GM19043 (cell line): ENCODE measurements at regions not wholly inside any gene's neighbourhood (a gene's known extent, or its start where the extent isn't known, plus 50 kb on each side); places are given as distances from the start of the nearest gene placed in this dataset.

ENCODE experiments used
- ATAC-seq: cut with Tn5 transposase; IDR thresholded peaks from one replicate; pipeline ENCODE4 v1.9.1; 2021; ENCODE audit warnings: low read depth; ENCODE audit not compliant: unreplicated experiment

DNA sequence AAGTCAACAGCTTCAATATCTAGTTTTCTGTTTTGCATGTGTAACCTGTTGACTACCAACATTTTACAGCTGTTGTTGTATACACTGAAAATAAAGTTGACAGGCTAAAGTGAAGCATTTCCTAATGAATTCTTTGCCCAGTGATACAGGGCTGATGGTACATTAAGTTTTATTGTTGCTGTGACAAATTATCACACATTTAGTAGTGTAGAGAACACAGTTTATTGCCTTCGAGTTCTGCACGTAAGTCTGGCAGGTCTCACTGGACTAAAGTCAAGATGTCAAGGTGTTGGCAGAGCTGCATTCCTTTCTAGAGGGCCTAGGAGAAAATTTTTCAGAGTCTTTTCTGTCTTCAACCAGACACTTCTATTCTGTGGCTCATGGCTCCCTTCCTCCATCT lies 184.2 kb downstream of the SLITRK6 start:
- no peak for ATAC-seq

- no peak for ATAC-seq
Observed at GRCh38 chr13:85610024-85610423, 189.2 kb downstream of the SLITRK6 start.

GRCh38 chr13:85608255-85608829 lies 190.9 kb downstream of the SLITRK6 start:
- no peak for ATAC-seq

GRCh38 chr13:85603735-85604134 lies 195.5 kb downstream of the SLITRK6 start:
- ATAC-seq: no peak

DNA sequence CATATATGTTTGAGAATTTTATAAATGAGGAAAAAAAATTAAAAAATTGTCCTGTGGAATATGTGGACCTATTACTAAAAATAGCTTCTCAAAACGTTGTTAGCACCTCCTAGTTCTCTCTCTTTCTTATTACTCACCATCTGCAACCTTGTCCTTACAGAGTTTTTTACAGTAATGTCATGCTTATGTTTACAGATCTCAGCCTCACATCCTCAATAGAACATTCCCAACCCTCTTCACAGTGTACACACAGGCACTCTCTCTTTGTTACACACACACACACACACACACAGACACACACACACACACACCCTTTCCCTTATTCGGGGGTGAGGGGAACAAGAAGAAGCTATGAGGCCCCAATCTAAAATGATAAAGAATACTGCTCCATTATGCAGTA lies 197.7 kb downstream of the SLITRK6 start:
- no peak for ATAC-seq

- no peak for ATAC-seq
Observed at GRCh38 chr13:85597790-85598500, 201.3 kb downstream of the SLITRK6 start.

- ATAC-seq: no peak
Observed at GRCh38 chr13:85592211-85592610, 207.0 kb downstream of the SLITRK6 start.

DNA sequence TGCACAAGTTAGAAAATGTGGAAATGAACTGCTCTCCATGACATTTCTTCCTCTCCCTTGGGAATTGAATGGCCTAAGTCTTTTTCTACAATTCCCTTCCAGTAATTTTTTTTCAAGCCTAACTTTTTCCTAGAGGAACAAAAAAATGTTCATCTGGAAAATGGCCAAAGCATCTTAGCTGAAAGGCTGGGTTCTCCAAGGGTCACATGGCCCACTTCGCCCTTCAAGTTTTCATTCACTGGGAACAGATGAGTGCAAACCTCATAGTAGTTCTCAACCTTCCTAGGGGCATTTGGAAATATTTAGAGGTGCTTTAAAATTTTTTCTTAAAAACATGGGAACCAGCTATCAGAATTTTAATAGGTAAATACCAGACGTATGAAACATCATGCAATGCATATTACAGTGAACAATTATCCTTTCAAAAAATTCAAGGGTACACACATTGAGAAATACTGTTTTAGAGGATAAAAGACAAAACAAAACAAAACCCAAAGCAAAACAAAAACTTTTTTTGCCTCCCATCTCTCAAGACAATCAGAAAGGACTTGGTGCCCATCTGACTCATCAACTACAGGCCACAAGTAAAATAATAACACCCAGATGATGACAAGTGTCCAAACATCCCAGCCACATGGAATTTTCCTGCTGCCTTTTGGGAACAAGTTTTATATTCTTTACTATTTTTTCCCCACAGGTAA lies 208.8 kb downstream of the SLITRK6 start:
- ATAC-seq: no peak

DNA sequence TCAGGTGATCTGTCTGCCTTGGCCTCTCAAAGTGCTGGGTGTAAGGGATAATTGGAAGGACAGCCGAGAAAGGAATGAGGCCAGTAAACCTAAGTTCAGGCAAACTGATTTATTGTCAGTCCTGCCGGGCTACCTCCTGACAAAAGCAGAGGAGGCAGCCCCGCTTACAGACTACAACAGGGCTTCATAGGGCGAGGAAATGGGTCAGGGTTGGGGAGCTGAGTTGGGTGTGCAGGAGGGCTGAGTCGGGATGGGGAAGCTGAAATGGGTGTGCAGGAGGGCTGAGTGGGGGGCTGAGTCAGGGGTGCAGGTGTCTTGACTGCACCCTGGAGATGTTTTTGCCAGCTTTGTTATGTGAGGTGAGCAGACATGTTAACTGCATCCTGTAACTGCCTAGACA lies 210.2 kb downstream of the SLITRK6 start:
- no peak for ATAC-seq

DNA sequence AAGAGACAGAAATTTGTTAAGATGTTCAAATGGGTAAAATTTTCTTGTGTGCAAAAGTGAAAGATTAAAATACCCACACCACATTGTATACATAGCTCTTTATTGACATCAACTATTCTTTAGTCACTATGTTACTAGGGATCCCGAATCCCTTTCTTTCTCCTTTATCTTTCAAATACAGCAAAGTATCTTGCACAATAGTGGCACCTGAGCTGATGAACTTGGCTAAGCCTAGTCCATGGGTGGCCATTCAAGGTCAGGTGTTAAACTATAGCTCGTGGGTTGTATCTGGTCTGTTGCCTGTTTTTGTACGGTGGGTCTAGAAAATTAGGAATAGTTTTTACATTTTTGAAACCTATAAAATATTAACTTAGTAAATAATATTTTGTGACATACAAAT lies 210.9 kb downstream of the SLITRK6 start:
- no peak for ATAC-seq

GRCh38 chr13:85586856-85587255 lies 212.4 kb downstream of the SLITRK6 start:
- no peak for ATAC-seq

- ATAC-seq: no peak
Observed at GRCh38 chr13:85586422-85586831, 212.8 kb downstream of the SLITRK6 start.

DNA sequence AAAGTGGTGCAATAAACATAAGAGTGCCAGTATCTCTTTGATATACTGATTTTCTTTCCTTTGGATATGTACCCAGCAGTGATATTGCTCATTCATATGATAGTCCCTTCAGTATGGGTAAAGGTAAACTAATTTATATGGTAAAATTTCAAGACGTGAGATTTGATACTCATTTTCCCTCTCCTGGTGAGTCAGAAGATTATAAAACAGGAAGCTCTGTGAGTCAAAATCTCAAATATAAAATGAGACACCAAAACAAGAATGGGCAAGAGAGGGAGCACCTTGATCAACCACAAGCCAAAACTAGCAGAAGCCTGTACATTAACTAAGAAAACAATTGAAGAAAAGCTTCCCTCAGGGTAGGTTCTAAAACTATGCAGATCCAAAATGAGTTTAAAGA lies 216.3 kb downstream of the SLITRK6 start:
- ATAC-seq: no peak

DNA sequence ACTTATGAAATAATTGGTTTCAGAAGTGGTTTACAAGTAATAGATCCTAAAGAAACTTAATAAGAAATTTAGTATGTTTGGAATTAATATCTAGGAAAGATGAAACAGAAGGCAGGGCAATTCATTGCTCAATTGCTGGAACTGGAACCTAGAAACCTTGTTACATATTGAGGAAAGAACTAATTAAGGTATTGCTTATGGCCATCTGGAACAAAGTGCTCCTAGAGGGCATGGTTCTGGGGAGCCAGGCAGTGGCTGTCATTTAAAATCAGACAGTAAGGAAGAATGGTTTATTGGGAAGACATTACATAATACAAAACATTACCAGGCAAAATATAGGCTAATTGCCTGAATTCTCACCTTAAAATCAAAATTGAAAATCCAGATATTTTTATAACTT lies 224.1 kb downstream of the SLITRK6 start:
- no peak for ATAC-seq

DNA sequence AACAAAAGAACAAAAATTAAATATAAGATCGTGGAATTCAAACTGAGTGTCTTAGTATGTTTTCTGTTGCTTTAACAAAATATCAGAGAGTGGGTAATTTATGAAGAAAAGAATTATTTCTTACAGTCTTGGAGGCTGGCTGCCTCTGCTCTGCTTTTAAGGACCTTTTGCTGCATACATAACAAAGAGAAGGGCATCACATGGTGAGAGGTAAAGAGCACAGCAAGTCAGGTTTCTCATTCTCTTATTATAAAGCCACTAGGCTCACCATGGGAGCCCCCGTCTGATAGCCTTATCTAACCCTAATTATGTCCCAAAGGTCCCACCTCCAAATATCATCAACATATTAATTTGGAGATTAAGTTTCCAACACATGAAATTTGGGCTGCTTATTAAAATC lies 231.3 kb downstream of the SLITRK6 start:
- no peak for ATAC-seq

- ATAC-seq: no peak
Observed at GRCh38 chr13:85565652-85566051, 233.6 kb downstream of the SLITRK6 start.

DNA sequence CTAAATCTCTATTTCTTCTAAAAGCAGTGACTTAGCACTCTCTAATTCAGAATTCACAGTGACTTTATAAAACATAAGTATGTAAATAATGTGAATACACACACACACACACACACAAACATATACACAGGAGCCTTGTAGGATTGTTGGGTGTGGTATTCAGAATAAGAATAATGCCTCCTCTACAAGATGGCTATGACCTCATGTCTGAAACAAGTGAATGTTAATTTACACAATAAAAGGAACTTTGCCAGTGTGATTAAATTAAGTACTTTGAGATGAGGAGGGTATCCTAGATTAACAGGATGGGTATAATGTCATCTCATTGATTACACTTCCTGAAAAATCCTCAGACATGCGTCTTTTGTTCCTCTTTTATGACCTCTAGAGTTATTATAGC lies 234.6 kb downstream of the SLITRK6 start:
- ATAC-seq: no peak

DNA sequence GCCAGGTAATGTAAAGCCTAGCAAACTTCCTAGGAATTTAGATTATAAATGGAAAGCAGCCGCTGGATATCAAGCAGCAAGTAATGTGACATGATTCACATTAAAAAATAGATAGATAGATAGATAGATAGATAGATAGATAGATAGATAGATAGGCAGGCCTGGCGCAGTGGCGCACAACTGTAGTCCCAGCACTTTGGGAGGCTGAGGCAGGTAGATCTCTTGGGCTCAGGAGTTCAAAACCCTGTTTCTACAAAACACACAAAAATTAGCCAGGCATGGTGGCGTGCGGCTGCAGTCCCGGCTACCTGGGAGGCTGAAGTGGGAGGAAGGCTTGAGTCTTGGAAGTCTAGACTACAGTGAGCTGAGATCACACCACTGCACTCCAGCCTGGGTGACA lies 236.9 kb downstream of the SLITRK6 start:
- no peak for ATAC-seq

DNA sequence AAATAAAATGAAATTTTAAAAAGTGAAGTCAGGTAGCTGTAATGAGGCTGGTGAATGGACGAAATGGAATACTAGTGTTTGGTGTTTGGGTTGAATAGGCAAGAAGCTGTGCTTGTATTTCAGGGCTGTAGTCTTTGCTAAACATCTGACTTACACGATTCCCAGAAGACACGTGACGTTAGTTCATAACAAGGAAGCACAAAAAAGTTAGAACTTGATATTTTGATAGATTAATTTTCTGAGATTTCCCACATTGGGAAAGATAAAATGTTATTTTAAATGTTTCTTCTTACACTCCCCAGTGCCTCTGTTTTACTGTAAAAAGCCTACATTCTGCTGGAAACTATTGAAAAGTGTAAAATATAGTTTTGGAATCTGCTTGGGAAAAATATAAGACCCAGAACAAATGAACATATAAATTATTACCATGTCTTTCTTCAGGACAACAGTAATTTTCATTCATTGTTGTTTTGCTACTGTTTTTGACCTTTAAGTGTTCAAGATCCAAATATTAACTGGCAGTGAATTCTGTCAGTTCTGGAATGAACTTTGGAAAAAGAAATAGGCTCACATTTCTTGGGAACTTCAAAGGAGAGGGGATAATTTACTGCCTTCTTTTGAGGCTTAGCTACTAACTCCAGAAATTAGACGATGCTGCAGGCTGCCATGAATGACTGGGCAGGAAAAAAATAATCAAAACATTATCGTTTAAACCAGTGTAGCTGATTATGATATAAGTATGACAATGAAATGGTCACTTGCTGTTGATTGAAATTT lies 241.3 kb downstream of the SLITRK6 start:
- no peak for ATAC-seq

DNA sequence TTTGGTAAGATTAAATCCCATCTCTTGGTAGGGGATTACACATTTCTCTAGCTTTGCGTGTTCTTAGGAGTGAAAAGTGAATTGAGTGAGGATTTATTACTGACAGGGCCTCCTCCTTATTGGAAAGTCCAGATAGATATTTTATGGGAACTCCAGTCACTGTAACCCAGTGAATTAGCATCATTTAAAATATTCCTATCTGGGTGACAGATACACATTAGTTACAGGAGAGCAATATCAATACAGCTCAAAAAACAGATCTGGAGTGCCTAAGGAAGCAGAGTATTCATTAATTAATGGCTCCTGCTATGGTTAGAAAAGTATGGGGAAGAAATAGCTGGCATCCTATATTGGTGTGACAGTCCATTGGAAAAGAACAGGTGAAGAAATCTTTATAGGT lies 248.2 kb downstream of the SLITRK6 start:
- no peak for ATAC-seq

GRCh38 chr13:85549819-85550218 lies 249.4 kb downstream of the SLITRK6 start:
- no peak for ATAC-seq
